ENCODE measurements at regions not wholly inside any gene's neighbourhood (a gene's known extent, or its start where the extent isn't known, plus 50 kb on each side); places are given as distances from the start of the nearest gene placed in this dataset.
"Not testable (repeated sequence)": the region's sequence is repeated elsewhere in the genome, so short reads cannot be mapped to it uniquely, and the experiment has no call there.

DNA sequence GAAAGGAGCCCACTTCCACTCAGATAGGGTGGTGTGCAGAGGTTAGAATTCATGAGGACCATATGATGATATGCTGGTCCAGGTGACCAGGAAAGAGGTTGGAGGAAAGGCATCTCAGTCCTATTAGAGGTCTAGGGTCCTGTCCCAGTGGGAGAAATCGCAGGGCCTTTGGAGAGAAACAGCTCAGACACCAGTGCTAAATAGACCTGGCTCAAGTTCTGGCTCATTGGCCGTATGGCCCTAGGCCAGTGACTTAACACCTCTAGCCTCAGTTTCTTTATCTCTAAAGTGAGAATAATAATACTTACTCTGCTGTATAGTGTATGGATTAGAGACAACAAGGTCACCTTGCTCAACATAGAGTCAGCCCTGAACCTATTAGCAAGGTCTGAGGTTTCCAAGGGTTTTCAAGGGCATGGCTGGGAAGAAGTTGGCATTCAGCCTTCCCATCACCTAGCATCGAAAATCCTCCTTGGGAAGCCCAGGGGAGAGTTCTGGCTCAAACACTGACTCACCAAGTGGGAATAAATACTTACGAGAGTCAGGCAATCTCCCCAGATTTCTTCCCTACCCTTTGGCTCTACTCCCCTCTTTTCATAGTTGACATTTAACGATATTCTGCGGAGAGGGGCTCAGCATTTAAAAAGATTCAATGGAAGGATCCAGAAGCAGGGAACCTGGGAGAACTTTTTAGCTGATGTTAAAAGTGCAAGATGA lies 473.1 kb upstream of the PODXL start:
- no peak for DNase-seq

DNA sequence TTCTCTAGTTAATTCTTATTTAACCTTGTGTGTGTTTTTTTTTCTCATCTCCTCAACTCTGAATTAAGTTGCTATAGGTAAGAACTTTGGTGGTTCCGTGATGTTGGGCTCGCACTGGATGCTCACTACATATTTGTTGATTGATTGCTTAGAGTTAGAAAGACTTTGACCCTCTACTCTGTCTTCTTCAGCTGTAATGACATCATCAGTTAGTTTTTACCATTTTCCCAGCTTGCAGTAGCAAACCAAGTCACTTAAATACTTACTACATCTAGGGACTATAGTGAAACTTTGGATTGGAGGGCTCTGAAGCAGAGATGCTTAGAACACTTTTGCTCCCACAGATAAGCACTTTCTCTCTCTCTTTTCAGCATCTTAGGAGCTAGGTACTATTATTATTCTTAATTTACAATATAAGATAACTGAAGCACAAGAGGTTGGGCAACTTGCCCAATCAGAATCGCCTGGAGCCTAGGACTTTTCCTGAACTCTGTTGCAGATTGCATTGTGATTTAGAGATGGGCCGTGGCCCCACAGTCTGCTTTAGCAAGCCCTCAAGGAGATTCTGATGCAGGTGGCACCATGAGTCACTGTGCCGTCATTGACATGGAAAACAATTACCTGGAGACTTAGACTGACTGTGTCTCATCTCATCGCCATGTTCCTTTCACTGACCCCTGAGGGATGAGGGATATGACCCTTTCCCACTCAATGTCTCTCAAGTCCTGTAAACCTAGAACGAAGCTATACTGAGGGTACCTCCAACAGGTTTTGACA lies 471.9 kb upstream of the PODXL start:
- DNase-seq: no peak

DNA sequence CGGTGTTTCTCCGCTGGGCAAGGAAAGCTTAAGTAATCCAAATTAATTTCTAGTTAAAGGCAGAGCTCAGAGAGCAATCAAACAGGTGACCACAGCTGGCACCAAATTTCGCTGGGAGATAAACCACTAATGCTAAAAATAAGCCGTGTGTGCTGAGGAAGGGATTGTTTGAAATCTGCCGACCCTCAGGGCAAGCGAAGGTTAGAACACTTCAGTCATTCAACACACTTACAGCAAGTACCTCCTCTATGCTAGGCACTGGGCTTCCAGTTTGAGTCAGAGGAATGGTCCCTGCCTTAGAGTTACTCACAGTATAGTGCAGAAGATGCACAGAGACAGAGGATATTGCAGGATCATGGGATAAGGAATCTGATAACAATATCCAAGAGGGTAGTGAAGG lies 467.9 kb upstream of the PODXL start:
- DNase-seq: no peak

DNA sequence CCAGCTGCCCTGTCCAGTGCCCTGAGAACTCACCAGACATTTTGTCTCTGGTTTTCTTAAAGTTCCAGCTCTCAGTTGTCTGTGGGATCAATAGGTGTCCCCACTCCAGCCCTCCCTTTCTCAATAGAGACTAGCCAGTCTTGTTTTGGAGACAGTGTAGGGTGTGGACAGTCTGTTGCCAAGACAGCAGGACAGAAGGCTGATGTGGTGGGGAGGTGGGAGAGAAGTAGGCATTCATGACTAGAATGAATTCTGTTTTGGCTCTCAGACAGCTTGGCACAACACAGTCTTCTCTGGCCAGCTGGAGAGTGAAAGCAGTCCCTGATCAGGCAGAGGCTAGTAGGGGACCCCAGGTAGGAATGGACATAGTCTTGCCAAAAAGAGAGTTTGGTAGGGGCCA lies 467.0 kb upstream of the PODXL start:
- DNase-seq: no peak

DNA sequence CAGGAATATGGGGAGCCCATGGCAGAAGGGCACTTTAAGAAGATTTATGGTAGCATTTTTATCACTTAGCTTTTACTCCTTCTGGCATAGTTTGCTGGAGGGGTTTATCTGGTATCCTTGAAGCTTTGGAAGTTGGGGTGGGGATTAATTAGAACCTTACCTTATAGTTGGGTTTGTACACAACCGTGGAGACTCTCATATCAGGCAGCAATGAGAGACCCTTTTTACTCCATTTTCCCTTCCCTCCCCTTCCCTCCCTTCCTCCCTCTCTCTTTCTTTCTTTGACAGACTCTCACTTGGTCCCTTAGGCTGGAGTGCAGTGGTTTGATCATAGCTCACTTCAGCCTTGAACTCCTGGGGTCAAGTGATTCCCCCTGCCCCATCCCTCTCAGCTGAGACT lies 465.8 kb upstream of the PODXL start:
- no peak for DNase-seq

DNA sequence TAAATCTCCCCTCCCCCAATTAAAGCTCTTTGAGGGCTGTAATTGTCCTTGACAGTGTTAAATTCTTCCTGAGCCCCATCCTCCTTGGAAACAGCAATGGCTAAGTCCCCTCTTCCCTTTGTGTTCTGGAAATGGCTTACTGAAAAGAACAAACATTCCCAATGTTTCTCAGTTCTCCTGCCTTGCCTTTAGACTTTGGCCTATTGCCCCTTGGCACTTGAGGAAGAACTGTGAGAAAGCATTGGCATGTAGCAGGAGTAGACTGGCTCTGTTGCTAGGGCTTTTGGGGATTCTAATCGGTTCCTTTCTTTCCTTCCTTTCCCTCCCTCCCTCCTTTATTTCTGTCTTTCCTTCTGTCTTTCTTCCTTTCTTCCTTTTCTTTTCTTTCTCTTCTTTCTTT lies 463.3 kb upstream of the PODXL start:
- DNase-seq: no peak

DNA sequence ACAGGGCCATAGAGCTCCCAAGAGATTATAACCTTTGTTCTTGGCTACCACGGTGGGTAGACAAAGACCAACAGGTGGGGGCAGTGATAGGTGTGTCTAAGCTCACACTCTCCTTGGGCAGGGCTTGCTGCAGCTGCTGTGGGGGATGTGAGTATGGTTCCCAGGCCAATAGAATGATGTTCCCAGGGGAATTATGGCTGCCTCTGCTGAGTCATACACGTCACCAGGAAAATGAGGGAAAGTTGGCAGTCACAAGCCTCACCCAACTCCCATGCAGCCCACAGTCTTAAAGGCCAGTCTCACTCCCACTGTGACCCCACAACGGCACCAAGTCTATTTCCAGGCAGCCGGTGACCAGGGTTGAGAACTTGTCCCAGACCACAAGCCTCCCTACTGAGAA lies 453.4 kb upstream of the PODXL start:
- no peak for DNase-seq

DNA sequence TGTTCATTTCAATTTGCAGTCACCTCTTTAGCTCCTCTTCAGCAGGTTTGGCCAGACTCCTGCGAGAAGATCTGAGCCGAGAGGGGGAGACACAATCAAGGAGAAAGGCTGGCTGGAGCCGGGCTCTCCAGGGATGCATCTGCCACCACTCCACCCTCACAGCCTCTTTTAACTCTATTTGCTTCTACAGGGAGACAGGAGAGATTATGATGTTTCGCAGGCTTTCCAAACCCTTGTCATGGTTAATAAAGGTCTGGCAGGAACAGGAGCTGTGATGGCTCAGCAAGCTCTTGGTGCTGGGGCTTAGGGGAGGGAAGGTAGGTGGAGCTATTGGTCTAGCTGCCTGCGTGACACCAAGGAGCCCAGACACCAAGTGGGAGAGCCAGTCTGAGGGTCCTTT lies 448.1 kb upstream of the PODXL start:
- no peak for DNase-seq

DNA sequence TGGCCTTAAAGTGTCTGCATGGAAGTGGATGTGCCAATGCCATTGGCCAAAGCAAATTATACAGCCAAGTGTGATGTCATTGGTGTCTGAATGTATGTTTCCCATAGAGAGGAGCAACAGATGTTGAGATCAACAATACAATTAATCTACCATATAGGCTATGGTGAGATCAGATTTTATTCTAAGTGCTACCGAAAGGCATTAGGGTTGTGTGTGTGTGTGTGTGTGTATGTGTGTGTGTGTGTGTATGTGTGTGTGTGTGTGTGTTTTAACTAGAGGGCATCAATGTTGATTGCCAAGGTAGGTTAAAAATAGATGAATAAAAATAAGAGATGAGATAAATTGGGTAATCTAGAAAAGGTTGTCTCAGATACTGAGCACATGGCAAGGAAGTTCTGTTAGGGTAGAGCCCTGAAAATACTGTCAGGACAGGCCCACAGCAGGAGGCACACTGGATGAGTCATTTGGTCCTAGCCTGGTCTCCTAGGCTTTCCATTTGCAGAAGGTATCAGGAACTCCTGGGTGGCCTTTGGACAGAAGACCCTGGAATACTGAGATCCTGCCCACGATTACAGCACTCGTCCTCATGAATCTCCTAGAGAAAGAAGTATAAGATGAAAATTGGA lies 446.0 kb upstream of the PODXL start:
- no peak for DNase-seq

DNA sequence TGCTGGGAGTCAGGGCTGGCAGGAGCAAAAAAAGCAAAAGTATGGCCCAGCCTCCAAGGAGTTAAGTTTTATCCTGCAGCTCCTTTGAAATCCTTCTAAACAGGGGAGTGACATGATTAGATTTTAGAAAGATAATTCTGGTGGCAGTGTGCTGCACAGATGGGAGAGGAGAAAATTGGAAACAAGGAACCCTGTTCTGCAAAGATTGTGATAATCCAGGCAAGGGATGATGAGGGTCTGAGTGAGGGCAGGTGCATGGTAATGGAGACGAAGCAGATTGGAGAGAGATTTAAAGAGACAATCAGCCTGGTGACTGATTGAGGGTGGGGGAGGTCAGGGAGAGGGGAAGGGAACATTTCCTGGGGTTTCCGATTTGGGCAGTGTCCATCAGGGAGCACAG lies 444.7 kb upstream of the PODXL start:
- DNase-seq: no peak

DNA sequence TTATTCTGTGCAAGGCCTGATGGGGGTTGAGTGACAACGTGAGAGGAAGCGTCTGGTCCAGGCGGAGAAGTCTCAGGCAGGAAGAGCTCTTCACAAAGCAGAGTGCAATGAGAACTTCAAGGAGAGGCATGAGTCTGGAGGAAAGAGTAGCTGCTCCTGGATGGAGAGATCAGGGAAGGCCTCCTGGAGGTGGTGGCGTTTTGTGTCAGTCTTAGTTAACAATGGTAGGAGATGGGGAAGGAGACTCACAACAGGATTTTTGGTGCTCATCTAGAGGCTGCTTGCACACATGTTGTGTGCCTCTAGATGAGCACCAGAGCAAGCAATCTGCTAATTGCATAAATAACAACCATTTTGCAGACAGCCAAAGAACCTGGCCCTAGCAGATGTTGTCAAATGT lies 442.8 kb upstream of the PODXL start:
- no peak for DNase-seq

DNA sequence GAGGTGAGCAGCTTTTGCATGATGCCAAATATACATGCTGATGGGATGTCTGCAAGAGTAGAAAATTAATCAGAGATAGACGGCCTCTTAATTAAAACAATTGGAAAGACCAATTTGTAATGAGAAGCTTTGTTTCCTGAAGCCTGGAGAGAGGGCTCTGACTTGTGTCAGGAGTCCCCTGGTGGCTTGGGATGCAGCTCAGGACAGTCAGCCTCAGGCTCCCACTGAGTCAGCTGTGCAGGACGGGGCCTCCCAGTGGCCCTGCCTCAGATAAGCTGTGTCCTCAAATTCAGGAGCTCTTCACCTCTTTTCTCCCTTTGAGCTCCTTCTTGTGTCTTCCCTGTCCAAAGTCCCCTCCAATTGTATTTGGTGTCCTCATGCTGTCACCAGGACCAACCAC lies 438.9 kb upstream of the PODXL start:
- no peak for DNase-seq

DNA sequence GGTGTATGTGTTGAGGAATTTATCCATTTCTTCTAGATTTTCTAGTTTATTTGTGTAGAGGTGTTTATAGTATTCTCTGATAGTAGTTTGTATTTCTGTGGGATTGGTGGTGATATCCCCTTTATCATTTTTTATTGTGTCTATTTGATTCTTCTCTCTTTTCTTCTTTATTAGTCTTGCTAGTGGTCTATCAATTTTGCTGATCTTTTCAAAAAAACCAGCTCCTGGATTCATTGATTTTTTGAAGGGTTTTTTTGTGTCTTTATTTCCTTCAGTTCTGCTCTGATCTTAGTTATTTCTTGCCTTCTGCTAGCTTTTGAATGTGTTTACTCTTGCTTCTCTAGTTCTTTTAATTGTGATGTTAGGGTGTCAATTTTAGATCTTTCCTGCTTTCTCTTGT lies 424.6 kb upstream of the PODXL start:
- not testable (repeated sequence) for DNase-seq

DNA sequence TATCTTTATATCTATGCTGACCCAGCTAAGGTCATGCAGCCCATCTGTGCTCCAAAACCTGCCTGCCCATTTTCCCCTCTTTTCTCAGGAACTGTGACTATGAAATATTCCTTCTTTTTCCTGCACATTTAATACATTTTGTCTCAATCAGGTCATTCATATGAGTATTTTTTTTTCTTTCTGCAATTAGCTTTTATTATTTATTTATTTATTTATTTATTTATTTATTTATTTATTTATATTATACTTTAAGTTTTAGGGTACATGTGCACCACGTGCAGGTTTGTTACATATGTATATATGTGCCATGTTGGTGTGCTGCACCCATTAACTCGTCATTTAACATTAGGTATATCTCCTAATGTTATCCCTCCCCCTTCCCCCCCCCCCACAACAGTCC lies 421.7 kb upstream of the PODXL start:
- not testable (repeated sequence) for DNase-seq

DNA sequence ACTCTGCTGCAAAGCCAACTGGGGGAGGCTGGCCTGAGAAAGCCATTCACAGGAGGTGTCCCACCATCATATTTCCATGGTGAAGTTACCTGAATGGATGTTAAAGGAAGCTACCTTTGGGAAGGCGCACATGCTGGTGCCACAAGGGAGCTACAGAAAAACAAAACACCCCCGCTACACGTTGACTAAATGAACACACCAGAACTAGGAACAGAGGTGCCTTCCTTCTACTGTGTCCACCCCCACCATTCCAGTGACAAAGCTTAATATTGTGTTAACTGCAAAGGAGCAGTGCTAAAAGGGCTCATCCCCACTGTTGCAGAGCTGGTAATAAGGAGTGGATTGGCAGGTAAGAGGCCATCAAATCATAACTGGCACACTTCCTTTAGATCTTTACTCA lies 420.0 kb upstream of the PODXL start:
- DNase-seq: no peak

DNA sequence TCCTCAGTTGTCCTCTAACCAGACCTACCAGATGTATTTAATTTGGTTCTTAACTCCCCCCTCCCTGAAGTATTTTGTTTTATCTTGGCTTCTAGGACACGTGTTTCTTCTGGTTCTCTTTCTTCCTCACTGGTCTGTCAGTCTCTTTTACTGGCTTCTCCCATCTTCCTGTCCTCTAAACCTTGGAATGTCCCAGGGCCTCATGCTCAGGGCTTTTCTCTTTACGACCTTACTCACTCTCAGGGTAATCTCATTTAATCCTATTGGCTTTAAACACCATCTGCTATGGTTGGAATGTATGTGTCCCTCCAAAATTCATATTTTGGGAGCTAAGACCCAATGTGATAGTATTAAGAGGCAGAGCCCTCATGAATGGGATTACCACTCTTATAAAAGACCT lies 418.2 kb upstream of the PODXL start:
- DNase-seq: no peak

DNA sequence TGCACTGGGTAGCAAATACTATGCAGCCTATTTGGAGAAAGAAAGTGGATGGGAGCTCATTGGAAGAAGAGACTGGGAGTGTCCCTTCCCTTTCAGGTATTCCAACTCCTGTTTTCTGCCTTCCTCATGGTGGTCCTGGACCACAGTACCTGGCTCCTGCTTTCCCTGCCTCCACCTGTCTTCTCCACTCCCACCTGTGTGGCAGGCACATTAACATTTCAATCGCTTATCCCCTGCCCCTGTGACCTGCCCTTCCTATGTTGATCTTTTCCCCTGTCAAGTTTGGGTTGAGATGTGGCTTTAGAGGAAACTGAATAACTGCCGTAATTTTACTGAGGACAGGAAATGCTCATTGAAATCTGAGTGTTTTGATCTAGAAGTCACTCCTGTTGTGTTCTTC lies 415.8 kb upstream of the PODXL start:
- DNase-seq: no peak

DNA sequence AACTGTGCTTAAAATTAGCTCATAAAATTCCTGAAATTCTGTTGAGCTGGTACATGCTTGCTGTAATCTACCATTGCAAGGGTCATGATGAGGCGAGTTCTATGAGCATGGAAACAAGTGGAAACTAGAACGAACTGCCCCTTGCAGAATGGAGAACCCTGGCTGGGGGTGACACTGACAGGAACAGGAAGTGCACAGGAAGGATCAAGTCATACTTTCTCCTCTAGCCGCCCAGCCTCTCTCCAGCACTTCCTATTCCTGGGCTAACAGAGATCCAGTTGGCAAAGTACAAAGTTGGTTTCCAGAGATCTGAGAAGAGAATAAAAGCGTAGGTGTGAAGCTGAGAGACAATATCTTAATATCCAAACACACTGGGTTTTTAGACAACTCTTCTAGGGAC lies 414.2 kb upstream of the PODXL start:
- no peak for DNase-seq

DNA sequence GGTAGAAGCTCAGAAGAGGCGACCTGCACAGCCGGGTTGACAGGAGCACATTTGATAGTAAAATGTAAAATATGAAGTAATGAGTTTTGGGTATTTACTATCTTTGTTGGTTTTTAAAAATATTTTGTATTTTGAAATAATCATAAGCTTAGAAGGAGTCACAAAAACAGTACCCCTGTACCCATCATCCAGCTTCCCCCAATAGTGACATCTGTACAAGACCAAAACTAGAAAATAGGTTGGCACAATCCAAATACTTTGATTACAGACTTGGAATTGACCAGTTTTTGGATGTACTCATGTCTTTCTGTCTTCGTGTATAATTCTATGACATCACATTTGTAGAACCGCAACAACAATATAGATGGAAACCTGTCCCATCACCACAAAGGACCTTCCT lies 413.1 kb upstream of the PODXL start:
- DNase-seq: no peak

DNA sequence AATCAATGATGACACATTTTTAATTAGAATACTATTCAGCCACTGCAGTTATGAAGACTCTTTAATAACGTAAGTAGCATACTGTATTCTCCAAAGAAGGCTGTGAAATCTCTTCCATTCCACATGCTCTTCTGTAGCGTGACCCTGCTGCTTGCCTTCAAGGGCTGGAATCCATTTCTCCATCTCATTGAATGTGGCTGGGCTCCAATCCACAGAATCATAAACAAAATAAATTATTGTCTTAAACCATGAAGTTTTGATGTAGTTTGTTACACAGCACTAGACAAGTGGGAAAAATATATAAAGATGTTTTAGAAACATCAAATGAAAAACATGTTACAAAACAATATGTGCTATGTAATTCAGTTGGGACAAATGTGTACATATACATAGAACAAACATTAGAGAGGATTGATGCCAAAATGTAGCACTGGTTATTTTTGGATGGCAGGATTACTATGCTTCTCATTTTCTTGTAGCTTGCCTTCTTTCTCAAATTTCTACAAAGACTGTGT lies 410.8 kb upstream of the PODXL start:
- no peak for DNase-seq

DNA sequence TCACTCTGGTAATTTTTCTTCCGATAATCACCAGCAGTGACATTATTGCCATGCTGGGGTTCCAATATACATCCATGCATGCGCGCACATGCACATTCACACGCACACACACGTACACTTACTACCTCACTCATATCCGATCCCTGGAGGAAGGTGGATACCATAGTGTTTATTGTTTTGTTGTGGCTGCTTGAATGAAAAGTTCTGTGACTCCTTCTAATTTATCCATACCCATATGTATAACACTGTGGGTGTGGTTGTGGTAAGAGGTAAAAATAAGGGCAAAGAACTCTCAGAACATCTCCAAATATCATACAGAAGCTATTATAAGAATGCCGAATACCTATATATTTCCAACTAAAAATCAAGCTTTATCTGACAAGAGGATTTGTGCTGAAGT lies 407.8 kb upstream of the PODXL start:
- no peak for DNase-seq

DNA sequence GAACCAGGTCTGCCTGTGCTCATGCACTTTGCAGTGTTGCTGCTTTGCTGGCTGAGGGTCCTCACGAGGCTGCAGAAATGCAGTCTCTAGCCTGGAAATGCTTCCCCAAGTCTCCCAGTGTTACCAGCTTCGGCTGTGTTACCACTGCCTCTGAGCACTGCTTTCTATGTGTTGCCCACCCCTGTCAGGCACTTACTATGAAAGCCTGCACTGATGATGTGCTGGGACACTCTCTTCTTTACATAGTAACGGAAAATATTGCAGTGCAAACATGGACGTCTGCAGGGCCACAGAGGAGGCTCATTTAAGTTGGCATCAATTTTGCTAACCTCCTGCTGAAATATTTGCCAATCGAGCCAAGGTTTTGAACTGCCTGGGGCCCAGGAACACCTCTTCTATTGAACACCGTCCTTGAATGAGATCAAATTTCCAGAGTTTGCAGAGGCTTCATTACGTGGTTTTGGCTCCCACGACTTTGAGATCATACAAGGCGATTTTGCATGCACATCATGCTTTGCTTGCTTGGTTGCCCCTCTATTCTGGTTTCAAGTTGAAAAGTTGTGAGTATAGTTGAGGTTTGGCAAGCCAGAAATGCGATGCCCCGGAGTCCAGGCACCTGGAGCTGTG lies 404.7 kb upstream of the PODXL start:
- no peak for DNase-seq

DNA sequence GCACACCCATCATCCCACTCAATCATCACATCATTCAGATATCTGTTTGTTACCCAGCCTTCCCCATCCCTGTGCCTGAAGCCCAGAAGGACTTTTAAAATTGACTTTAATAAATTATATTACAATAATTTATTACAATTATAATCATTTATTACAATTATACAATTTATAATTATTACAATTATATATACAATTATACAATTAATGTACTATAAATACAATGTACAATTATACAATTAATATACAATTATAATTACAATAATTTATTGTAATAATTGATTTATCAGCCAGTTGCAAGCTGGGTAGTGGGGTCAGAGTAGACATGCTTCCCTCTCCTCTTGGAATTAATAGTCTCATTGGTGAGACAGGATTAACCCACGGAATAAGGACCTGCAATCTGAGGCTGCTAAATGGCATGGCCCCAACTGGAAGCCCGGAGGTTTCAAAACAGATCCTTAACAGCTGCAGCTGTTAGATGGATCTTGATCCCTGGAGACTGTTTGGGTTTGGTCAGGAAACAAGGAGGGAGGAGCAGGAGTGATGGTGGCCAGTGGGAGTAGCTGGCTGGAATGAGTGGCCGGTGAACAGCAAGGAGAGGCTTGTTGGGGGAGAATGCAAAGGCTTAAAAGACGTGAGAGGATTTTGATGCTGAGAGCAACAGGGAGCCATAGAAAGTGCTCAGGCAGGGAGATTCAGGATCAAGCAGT lies 402.8 kb upstream of the PODXL start:
- no peak for DNase-seq

All from stimulated activated CD4-positive, alpha-beta T cell treated with anti-CD3 and anti-CD28 coated beads, Interleukin-15, amount 100 ng/mL, for 24 hours (primary cell).